ENCODE measurements at regions not wholly inside any gene's neighbourhood (a gene's known extent, or its start where the extent isn't known, plus 50 kb on each side); places are given as distances from the start of the nearest gene placed in this dataset.
A peak's percentile ranks its signal among the peaks of the same experiment; 100 is the strongest.

DNA sequence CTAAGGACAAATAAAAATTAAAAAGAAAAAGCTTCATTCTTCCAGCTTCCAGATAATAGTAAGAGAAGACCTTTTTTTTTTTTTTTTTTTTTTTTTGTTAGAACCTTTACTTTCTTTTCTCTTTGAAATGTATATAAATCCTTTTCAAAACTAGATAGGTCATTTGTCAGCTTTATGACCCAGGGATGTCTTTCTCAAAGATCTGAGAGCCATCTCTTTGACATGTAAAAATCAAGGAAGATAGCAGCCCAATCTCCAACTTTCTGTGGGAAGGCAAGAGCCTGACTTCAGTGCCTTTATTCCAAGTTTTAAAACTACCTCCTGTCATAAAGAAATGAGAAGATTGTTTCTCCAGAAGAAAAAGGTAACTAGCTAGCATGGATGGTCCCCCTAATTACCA is 203.3 kb upstream of the LRFN5 start:
- no peak for DNase-seq

DNA sequence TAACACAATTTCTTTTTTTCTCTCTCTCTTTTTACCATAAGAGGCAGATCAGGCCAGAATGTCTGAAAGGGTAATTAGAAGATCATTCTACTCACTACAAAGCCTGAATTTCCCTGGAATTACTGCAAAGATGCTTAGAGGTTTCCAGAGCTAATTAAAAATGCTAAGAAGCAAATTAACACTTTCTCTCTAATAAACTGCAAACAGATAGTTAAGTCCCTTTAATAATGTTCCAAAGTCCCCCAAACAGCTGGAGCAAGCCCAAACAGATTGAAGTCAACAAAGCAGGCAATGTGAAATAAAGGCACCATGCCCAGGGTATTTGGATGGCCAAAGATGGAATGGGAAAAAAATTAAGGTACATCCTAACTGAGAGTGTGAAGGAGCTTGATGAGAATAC is 208.8 kb upstream of the LRFN5 start:
- DNase-seq = no peak

DNA sequence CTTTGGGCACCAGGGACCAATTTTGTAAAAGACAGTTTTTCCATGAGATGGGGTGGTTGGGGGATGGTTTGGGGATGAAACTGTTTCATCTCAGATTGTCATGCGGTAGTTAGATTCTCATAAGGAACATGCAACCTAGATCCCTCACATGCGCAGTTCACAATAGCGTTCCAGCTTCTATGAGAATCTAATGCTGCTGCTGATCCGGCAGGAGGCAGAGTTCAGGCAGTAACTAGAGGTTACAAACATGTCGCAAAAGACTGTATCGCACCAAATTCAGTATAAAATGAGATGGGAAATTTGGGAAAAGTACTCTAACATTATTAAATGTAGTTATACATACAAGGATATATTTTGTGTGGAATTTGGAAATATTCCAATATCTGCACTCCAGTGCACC is 213.2 kb upstream of the LRFN5 start:
- no peak for DNase-seq

DNA sequence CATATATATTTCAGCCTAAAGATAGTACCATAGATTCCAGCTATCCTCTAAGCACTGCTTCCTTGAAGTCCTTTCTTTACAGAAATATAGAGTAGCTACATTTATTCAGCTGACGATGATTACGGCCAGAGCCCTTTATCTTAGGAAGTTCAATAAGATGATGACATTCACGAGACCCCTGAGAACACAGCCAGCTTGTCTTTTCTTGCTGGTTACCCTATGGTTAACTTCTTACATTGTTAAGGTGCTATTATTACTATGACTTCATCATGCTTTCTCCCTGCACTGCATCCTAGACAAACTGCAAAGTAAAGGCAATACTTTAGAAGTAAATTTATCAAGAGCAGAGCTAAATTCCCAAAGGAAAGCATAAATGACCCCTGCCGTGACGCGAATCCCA is 214.4 kb upstream of the LRFN5 start:
- DNase-seq = no peak

DNA sequence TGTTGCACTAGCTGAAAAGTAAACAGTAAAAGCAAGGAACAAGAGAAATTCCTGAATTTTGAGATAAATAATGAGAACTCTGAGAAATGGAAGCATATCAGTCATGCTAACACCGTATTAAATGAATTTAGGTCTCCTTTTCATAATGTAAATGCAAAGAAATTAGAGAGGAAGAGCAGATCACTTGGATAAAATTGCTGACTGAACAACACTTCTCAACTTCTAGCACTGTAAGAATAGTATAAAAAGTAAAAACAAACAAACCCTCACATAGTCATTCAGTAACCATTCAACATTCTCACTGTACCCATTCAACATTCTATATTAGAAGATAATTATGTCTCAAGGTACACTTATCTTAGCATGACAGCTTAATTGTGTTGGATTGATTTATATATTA is 217.3 kb upstream of the LRFN5 start:
- DNase-seq = no peak

DNA sequence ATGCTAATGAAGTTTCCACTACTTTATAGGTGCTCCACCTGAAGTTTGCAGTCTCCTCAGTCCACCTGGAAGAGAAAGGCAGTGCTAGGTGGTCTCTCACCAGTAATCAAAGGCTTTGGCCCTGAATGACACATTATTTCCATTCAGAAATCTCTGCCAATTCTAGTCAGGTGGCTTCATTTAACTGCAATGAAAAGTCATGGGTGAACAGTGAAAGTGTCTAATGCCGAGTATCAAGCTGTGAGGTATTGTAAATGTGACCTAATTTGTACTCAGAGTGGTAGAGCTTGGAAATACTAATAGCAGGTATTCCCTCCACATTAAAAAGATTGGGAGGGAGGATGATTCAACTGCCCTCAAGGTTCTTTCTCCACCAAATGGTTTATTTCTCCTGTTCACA is 220.9 kb upstream of the LRFN5 start:
- DNase-seq = no peak

DNA sequence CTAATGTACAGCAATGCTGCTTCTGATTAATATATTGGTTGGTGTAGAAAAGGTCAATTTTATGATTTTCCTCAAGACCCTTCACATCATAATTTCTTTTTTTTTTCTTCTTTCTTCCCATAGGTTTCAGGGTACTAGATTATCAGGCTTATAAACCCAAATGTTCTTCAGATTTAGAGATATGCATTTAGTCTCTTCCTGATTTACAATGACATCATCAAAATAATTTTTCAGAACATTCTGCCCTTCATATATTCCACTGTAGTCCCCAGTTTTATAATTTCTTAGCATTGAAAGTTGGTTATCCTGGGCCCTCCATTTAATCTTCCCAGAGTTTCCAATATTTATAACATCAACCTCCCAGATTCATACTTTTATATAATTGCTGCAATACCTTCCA is 226.7 kb upstream of the LRFN5 start:
- no peak for DNase-seq

DNA sequence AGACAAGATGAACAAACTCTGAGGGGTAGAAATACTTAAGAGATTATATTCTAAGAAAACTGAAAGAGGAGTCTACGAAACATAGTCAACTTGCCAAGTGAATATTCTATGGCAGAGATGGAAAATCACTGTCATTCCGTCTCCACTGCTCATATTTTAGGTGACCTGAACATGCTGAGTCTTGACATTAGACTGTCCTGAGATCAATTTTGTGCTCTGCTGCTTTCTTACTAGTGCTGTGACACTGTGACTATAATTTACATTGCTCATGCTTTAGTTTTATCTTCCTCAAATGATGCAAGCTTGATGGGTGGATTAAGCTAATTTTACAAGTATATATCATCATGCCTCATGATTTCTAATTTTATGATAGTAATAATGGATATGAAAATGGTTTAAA is 228.2 kb upstream of the LRFN5 start:
- DNase-seq = no peak

DNA sequence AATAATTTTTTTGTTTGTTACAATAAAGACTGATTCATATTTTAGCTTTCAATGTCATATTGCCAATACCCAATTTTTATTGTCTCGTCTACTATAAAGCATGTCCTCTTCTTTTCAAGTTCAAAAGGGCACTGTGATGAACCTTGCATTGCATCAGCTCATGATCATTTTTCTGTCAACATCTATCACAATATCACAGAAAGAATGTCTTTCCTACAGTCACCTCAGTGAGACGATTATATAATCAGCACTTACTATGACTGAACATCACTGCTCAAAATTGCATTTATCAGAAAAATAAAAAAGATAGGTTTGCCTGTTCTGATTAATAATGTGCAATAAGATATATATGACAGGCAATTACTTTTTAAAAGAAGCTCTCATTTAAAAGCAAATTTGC is 228.7 kb upstream of the LRFN5 start:
- no peak for DNase-seq

DNA sequence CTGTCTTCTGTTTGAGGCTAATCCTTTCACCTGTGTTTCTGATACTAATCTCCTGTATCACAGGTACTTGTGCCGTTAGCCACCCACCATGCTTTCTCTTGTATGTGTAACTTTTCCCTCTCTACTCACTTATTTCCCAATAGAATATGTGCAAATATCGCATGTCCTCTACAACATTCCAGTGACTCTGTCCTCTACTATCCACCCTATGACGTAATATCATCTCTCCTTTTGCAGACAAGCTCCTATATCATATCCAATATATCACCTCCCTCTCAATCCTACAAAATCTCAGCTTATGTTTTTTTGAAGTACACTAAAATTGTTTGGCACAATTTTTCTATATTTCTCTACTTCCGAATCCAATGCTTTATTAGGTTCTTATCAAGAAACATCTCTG is 232.6 kb upstream of the LRFN5 start:
- no peak for DNase-seq

DNA sequence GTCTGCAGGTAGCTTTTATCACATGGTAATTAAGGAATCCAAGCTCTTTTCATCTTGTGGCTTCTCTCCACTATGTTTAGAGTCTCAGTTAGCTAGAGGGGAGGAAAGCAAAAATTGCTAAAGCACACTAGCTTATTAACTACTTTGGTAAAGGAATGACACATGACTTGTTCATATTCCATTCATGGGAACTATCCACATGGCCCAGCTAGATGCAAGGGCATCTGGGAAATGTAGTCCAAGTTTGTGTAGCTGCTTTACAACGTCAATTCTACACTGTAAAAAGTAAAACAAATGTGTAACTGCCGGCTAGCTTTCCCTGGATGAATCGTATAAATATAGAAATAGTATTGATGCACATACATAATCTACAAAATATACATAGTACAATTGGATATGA is 244.5 kb upstream of the LRFN5 start:
- peak; percentile 21 for DNase-seq

DNA sequence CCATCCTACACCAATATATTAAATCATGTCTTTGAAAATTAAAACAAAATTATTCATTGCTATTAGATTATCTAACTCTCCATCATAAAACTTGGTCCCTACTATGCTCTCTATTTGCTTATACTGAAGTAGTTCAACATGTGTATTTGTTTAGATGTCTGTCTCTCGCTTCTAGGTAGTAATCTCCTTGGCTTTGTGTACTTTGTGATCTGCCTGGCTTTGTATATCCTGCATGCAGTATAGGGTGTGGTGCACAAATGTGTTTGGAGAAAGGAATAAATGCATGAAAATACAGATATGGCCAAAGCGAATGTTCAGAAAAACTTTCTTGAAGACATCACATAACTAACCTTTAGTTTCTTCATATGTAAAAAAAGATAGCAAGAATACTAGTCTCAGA is 246.6 kb upstream of the LRFN5 start:
- DNase-seq = no peak

DNA sequence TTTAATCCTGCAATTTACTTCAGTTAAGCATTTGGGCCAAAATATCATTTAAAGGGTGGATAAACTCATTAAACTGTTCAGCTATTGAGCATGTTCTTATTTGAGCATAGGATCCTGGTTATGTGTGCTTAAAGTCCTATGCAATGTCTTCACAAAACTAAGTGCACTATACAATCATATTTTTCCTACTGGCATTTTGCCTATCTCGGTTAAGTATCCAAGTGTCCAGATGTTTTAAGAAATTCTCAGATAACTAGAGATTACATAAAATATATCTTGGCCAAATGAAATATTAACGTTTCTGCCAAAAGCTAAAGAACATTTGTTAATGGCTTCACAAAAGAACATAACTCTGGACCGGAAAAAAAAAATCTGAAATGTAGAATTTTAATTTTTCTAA is 250.8 kb upstream of the LRFN5 start:
- DNase-seq = no peak

DNA sequence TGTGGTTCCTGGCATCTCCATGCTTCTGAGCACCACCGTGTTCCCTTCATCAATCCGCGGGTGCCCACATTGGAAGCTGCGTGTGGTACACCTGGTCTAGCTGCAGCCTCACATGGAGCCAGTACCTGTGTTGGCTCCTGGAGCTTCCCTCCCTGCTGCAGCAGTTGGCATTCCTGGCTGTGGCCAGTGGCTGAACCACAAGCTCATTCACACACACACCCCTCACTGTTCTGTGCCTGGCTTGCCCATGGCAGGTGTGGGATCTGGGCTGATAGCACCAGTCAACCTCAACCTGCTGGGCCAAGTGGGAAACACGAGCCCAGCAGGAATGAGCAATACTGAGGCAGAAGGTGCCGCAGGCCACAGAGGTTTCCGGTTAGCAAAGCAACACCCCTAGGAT is 256.2 kb upstream of the LRFN5 start:
- DNase-seq = no peak

DNA sequence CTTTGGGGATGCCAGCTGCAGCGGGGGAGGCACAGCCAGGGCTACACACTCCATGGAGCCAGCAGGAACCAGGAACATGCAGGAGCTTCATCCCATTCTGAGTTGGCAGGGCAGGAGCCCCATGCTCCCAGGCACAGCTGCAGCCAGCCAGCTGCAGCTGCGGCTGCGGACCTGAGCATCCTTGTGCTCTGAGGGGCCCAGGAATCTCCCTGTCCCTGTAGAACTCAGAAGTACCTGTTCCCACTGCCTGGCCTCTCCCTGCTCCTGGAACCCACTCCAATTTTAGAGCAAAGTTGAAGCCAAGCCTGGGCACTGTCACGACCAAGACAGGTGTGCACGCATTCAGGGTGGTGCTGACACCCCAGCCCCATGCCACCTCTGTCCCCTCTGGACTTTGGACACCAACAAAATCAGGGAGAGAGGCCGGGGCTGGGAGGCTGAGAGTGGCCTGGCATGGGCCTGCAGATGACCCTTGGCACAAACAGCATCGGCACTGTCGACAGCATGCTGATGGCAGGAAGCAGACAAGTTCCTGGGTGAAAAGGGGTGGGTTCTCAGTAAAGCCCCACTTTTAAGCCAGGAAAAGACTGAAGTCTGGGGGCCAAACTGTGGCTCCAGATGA is 257.3 kb upstream of the LRFN5 start:
- no peak for DNase-seq

DNA sequence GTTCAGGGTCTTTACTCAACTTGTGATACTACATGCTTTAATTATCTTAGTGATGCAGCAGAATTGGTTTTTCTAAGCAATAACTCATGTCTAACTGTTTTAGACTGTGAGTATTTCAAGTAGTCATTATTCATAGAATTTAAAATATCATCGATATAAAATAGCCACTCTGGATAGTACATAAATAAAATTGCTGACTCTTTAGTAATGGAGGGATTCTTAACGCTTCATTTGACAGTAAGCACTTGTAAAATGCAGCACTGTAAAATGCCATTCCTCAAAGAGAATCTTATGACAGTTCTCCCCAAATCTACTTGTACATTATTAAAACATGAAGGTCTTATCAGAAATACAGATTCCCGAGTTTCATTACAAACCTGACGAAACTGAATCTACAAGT is 262.8 kb upstream of the LRFN5 start:
- no peak for DNase-seq

DNA sequence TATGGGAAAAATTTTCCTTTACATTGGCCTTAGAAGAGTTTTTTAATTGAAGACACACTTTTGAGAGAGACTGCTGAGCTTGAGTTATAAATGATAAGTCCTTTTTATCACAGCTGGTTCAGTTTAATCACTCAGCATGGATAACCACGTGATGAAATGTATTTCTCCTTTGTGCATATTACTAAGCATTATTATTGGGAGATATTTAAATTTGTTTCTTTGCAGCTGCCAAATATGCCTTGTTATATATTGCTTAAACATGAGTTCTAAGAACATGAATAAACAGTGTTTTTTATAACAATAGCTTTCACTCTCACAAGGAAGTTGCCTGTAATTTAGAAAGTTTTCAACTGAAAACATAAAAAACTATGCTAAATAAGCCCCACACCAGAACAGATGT is 293.5 kb upstream of the LRFN5 start:
- no peak for DNase-seq

DNA sequence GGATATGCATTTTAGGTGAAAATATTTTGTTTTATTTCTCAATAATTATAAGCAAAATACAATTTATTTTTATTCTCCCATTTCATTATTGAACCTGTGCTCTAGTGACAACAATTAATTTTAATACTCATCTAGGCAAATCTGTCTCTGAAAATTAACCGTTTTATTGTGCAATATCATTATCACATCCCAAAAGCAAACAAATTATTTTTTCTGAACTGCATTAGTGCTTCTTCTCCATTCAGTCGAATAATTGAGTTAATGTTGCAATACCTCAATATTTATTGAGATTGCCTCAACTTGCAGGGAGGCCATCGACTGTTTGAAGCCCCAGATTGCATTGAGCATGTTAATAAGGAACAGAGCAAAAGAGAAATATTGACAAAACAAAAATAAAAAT is 303.2 kb upstream of the LRFN5 start:
- no peak for DNase-seq

DNA sequence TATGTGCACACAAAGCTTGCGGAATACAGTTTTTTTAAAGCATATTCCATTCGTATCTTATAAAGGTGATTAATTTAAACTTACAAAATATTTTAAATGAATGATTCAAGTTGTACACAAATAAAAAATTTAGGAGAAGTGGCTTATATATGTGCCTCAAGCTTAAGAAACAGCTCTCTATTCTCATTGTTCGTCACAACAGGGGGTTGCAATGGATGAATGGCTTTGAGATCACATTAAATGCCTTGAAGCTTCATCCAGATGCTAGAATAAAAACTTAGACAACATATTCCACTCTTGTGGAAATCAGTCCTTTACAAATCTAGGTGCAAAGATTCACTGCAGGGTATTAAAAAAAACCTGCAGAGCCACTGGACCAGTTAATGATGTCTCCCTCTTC is 303.9 kb upstream of the LRFN5 start:
- DNase-seq = peak; percentile 48

DNA sequence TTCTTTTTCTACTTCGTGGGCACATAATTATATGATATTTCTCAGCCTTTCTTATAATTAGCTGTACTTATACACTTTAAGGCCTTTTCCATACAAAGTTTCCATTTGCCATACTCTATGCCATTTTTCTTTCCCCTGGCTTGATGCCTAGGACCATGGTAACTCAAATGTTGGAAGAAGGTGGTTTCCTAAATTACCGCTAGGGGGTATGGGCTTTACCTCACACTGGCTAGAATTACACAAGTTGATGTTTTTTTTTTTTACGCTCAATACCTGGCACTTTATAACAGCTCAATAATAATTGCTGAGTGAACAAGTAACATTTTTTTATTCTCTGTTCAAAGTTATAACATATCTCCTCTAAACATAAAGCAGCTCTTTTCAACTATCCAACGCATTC is 306.8 kb upstream of the LRFN5 start:
- no peak for DNase-seq

DNA sequence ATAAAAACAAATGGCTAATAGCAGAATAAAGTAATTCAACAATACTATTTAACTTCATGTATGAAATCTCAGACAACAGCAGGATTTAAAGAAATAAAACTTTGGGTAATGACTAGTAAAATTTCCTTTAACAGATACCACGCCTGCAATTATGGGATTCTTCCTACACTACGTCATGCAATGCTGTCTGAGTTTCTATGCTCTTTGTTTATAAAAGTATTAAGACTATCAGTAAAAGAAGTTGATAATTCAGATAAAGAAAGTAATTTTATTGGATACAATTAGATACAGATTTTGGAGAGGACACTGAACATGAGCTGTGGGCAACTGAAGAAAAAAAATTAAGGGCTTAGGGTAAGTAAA is 308.4 kb upstream of the LRFN5 start:
- no peak for DNase-seq

DNA sequence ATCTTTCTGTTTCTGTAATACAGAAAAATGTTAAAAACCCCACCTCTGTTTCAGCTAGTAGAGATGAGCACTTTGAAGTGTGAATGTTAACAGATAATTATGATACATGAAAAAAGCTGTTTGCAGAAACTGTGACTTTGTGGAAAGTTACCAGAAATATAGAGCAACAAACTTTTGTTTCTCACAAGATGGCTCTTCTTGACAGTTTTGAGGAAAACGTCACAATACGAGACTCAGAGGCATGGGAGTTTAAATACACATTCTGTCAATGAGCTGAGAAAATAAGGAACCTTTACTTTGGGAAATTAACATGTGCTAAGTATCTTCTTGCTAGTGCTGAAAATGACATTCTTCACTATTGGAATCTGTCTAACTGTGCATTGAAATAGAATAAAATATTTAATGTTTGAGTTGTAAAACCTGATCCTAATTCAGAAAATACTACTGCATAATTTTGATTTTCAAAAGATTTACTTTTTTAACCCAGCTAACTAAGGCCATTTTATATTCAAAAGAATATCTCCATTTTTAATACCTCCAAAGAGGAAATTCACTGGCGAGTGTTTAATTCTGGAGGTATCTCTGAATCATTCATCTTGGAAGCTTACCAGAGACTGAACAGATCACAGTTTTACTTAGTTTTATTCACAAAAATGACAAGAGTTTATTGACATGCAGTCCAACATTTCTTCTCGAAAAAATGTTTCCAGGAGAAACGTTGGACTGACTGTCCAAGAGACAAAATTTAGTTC is 308.9 kb upstream of the LRFN5 start:
- DNase-seq = no peak

DNA sequence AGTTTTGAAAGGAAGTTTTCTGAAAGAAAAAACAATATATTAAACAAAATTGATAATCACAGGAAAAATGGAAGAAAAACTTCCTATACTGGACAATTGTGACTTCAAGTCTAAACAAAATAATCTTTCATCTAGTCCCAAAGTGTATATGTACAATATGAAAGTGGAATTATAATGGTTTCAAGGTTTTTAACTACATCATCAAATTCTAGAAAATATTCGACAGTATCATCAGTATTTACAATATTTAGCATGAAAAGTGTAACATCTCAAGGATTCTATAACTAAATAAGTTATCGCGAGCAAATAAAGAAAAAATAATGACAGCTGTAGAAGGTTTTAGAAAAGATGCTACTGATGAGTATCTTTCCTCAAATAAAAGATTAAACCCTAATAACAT is 310.9 kb upstream of the LRFN5 start:
- DNase-seq = no peak

DNA sequence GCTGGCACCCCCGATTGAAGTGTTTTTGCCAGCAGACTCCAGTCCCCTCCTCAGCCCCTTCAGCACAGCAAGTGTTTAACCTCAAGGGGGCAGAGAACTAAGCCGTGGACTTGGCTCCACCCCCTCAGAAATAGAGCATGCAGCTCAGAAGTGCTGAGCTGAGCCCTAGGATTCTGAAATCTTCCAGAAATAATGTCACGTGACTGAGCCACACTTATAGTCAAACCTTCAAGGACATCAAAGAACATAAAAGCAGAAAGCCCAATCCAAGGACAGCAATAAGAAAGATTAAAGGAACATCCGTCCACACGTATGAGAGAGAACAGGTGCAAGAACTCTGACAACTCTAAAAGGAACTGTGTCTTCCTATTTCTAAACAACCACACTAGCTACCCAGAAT is 317.7 kb upstream of the LRFN5 start:
- no peak for DNase-seq

DNA sequence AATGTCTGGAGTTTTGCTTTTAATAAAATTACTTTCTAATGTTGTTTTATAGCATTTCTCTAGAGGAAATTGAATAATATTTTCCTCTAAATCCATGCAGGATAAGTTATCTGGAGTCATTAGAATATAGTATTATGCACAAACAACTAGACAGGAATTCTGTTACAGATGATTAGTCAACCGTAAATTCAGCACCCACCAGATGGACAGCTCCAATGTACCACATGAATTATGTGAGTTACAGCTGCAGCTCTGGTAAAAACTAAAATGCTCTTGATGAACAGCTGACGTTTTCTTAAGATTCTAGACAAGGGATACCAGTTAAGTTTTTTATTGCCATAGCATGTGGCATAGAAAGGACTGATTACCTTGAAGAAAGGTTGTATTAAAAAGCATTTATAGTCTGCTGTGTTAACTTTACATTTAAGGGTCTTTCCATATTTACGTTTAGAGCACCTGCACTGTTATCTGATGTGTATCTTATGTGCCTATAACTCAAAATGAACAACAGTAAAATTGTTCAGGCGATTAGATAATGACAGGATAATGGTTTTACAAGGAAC is 321.4 kb upstream of the LRFN5 start:
- peak; percentile 97 for DNase-seq

Measured in NCI-H2171 treated with DMSO at 0.1 percent for 48 hours (cell line).